AG10803 (cell line): ENCODE measurements at regions not wholly inside any gene's neighbourhood (a gene's known extent, or its start where the extent isn't known, plus 50 kb on each side); places are given as distances from the start of the nearest gene placed in this dataset.

Experiments
- DNase-seq: peaks from one replicate; pipeline ENCODE4 v3.0.0; 2010; ENCODE audit warnings: low read depth
- H3K4me3 ChIP-seq: 2 replicates; pipeline ENCODE4 v1.5.1; 2011; ENCODE audit warnings: mild to moderate bottlenecking, low read length, control low read depth
- TF ChIP-seq, protein P1 (sequence below): conservative IDR thresholded peaks from 2 replicates; pipeline ENCODE4 v1.5.1; 2011; ENCODE audit warnings: mild to moderate bottlenecking, low read length, control low read depth, inconsistent platforms

GRCh38 chr21:27152996-27153395, 186.1 kb upstream of the ADAMTS5 start:
- TF ChIP-seq, protein P1, sequence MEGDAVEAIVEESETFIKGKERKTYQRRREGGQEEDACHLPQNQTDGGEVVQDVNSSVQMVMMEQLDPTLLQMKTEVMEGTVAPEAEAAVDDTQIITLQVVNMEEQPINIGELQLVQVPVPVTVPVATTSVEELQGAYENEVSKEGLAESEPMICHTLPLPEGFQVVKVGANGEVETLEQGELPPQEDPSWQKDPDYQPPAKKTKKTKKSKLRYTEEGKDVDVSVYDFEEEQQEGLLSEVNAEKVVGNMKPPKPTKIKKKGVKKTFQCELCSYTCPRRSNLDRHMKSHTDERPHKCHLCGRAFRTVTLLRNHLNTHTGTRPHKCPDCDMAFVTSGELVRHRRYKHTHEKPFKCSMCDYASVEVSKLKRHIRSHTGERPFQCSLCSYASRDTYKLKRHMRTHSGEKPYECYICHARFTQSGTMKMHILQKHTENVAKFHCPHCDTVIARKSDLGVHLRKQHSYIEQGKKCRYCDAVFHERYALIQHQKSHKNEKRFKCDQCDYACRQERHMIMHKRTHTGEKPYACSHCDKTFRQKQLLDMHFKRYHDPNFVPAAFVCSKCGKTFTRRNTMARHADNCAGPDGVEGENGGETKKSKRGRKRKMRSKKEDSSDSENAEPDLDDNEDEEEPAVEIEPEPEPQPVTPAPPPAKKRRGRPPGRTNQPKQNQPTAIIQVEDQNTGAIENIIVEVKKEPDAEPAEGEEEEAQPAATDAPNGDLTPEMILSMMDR, result no peak
- no peak overlapping the region for H3K4me3 ChIP-seq
- no peak for DNase-seq

- DNase-seq, result peak; percentile 94
- TF ChIP-seq, protein P1, result no peak
- no peak overlapping the region for H3K4me3 ChIP-seq
Measured at GRCh38 chr21:27149034-27149433, 182.1 kb upstream of the ADAMTS5 start.

DNA sequence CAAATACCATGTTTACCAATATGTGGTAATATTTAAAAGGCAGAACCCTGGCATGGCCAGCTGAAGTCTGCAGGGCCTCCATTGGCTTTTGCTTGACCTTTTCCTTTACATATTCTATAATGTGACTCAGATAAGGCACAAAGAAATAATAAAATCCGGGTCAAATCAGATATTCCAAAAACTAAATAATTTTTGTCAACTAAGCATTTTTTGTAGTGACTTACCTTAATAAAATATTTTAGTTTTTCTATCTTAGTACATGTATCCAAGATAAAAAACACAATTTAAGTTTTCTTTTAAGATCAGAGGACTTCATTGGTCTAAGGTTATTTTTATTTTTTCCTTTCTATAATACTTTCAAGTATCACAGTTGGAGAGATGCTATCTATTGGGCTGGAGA, 179.4 kb upstream of the ADAMTS5 start:
- no peak for DNase-seq
- no peak overlapping the region for H3K4me3 ChIP-seq
- TF ChIP-seq, protein P1, result no peak

DNA sequence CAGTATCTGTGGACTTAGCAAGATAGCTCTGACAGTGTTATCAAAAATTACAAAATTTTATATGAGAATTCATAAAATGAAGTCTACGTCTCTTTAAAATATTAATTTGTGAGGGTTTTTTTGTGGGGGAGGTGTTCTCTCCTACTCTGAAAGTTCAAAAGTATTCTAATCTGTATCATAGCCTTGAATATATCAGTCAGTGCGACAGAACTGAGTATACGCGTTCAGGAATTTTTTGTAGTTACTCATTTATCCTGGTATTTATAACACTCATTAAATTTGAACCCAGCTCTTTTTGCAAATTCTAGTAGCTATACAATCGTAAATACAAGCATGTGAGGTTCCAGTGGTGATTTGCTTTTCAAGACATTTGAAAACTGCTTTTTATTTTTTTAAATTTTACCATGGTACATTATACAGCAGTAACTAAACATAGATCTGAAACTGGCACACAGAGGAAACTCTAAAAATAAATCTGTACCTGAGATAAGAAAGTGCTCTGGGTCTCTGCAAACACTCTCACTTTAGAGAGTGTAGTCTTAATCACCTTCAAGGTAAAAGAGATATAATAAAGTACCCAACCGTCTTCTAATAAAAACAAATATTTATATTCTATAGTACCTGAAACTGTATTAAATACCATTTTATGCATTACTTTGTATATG, 178.4 kb upstream of the ADAMTS5 start:
- no peak overlapping the region for H3K4me3 ChIP-seq
- no peak for DNase-seq
- TF ChIP-seq, protein P1, result no peak

- TF ChIP-seq, protein P1, result no peak
- no peak for DNase-seq
Measured at GRCh38 chr21:27143476-27143875, 176.6 kb upstream of the ADAMTS5 start.

GRCh38 chr21:27139526-27139925, 172.6 kb upstream of the ADAMTS5 start:
- TF ChIP-seq, protein P1, result no peak
- no peak for DNase-seq
- H3K4me3 ChIP-seq, result no peak overlapping the region

More at GRCh38 chr21:27143476-27143875, 176.6 kb upstream of the ADAMTS5 start:
- no peak overlapping the region for H3K4me3 ChIP-seq

- peak; percentile 17 for DNase-seq
- TF ChIP-seq, protein P1, result no peak
- no peak overlapping the region for H3K4me3 ChIP-seq
Measured at GRCh38 chr21:27134516-27134915, 167.6 kb upstream of the ADAMTS5 start.
